GM18505 (cell line): ENCODE measurements at regions not wholly inside any gene's neighbourhood (a gene's known extent, or its start where the extent isn't known, plus 50 kb on each side); places are given as distances from the start of the nearest gene placed in this dataset.
"Not testable (repeated sequence)": the region's sequence is repeated elsewhere in the genome, so short reads cannot be mapped to it uniquely, and the experiment has no call there.

ENCODE experiments used
- ATAC-seq: cut with Tn5 transposase; IDR thresholded peaks from one replicate; pipeline ENCODE4 v1.9.1; 2021; ENCODE audit not compliant: unreplicated experiment
- POLR2A ChIP-seq: IDR thresholded peaks from 4 replicates; pipeline ENCODE4 v1.6.1; 2011; ENCODE audit warnings: borderline replicate concordance; ENCODE audit not compliant: insufficient read depth, insufficient read length; ENCODE audit errors: extremely low read depth

DNA sequence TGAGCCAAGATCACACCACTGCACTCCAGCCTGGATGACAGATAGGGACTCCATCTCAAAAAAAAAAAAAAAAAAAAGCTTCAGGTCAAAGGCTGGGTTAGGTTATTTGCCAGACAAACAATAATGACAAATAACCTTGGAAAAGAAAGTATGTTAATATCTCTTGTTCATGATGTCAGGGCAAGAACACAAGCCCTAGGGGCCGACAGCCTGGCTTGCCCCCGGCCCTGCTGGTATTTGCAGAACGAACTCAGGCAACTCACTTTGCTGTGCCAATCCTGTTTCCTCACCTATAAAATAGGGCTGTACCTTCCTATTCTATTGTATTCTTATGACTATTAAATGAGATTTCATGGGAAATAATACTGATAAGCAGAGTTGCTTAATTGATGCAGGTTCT lies 75.4 kb upstream of the CDC42EP3 start:
- no peak for TF ChIP-seq POLR2A
- ATAC-seq, result no peak

DNA sequence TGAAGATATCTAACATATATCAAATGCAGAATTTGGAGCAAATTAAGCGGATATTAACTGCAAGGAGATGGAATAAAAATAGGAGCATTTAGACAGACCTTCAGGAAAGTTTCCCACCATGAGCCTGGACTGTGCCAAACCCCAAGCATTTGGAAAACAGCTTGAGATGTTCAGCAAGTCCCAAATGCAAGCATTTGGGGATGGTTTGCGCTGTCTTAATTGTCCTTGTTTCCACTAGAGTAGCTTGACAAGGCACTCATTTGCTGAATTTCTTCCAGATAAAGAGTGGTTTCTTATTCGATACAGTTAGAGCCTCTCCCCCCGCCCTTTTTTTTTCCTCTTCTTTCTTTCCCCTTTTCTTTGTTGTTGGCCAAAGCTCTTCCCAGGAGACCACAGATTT lies 77.1 kb upstream of the CDC42EP3 start:
- no peak for ATAC-seq
- TF ChIP-seq POLR2A, result no peak

DNA sequence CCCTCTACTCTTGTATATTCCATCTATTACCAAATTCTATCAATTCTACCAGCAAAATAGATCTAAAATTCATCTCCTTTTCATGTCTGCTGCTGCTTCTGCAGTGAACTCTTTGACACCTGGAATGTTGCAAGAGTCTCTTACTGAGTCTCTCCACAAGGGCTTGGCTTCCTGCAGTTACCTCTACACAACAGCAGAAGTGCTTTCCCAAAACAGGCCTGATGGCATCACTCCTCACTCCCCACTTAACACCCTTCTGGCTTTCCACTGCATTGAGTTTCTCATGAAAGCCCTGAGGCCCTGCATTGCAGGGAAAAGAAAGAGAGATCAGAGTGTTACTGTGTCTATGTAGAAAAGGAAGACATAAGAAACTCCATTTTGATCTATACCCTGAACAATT lies 78.8 kb upstream of the CDC42EP3 start:
- ATAC-seq, result not testable (repeated sequence)

DNA sequence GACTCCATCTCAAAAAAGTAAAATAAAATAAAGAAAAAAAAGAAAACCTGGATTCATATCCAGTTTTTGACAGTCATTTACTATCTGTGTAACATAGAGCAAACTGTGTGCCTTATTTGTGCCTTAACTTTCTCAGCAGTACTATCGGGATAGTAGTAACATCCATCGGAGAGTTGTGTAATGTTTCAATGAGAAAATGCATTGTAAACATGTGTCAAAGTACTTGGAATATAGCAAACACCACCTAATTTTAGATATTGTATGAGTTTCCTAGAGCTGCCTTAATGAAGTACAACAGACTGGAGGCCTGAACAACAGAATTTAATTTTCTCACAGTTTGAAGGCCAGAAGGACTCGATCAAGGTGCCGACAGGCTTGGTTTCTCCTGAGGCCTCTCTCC lies 81.3 kb upstream of the CDC42EP3 start:
- ATAC-seq, result no peak
- no peak for TF ChIP-seq POLR2A

DNA sequence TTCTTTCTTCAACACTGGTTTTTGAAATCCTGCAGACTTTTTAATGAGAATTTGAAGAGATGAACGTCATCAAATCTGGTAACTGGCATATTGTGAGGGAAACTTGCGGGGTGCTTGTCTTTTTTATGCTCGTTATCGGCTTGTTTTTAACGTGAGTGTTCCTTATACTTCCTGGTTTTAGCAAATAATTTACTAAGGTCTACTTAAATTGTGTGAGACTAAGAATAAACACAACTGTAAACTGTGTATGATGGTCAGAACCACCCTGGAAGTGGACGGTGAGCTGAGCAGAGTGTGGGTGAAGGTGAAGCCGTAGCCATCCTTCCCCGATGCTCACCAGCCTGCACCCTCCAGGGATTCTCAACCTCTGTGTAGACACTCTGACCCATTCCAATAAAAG lies 82.3 kb upstream of the CDC42EP3 start:
- ATAC-seq, result no peak
- no peak for TF ChIP-seq POLR2A

GRCh38 chr2:37755961-37756559 lies 84.6 kb upstream of the CDC42EP3 start:
- ATAC-seq, result not testable (repeated sequence)

DNA sequence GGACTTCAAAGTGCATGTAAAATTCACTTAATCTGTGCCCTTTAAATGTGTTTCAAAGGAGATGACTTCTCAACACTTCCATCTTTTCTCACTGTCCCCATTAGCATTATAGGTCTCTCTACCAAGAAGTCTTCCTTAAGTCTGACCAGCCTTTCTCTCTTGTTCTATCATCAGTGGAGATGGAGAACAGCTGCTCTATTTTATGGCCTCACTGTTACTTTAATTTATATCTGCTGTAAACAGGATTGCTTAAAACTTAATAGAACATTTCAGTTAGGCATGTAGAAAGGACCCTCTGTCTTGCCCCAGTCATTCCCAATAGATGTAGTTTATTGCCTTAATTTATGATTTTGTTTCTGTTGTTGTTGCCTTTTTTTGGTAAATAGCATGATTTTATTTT lies 86.0 kb upstream of the CDC42EP3 start:
- not testable (repeated sequence) for ATAC-seq

GRCh38 chr2:37758141-37758601 lies 86.7 kb upstream of the CDC42EP3 start:
- ATAC-seq, result not testable (repeated sequence)

- ATAC-seq, result not testable (repeated sequence)
Measured at GRCh38 chr2:37759989-37760388, 88.5 kb upstream of the CDC42EP3 start.

- no peak for ATAC-seq
- TF ChIP-seq POLR2A, result no peak
Measured at GRCh38 chr2:37760471-37760870, 89.0 kb upstream of the CDC42EP3 start.

DNA sequence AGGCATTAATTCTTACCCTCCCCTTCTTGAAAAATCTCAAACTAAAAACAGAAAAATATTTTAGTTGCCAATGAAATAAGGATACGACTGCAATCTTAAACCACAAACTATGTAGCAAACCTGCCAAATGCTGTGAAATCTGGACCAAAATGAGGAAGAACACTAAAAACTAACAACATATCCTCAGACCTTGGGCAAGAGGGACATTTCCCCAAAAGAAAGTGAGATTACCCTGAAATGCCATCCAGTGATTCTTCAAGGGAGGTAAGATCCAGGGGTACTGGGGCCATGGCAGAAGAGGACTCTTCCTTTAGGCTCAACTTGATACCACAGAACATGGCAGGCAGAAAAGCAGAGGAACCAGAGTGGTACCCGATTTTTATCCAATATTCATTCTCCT lies 90.8 kb upstream of the CDC42EP3 start:
- not testable (repeated sequence) for ATAC-seq

GRCh38 chr2:37764739-37765138 lies 93.3 kb upstream of the CDC42EP3 start:
- no peak for ATAC-seq
- no peak for TF ChIP-seq POLR2A

DNA sequence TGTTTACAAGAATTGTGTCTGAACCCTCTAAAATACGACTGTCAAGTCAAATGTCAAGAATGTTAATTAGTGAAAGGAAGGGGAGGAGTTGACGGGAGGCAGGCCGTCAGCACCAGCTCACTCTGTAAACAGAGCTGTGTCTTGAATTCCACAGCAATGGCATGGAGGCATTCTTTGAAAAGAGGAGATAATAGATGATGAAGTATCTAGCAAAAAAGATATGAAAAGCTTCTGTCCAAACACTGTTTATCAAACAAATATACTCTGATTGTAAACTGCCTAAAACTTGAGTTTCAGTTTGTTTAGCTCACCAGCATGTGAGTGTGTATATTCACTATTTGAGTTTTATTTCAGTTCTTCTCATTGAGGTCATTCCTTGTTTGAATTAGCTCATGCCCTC lies 94.7 kb upstream of the CDC42EP3 start:
- no peak for TF ChIP-seq POLR2A
- no peak for ATAC-seq

DNA sequence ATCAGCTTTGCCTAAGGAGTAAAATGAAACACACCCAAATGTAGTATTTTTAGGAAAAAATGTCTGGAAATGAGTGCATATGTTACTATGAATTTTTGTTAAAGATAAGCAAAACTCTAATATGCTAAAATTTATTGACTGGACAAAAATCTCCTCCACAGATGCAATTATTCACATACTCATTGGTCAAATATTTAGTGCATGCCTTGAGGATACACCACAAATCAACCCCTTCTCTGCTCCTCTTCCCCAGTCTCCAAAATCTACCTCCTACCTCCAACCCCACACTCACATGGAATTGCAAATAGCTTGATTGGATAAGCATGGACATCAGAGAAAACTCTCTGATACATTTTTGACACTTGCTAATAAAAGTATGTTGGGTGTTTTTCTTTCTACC lies 95.6 kb upstream of the CDC42EP3 start:
- ATAC-seq, result no peak

GRCh38 chr2:37767959-37768925 lies 96.8 kb upstream of the CDC42EP3 start:
- ATAC-seq, result no peak
- TF ChIP-seq POLR2A, result no peak

More for the DNA sequence above, 95.6 kb upstream of the CDC42EP3 start:
- TF ChIP-seq POLR2A, result no peak
